Osteocyte (in vitro differentiated cells): ENCODE measurements at regions not wholly inside any gene's neighbourhood (a gene's known extent, or its start where the extent isn't known, plus 50 kb on each side); places are given as distances from the start of the nearest gene placed in this dataset.

Experiments
- DNase-seq: peaks from one replicate; pipeline ENCODE4 v3.0.0; 2021; ENCODE audit warnings: mixed read lengths; ENCODE audit not compliant: unreplicated experiment; ENCODE audit errors: extremely low spot score
- H3K27ac Mint-ChIP-seq: one replicate; pipeline ENCODE4 v1.8.0; 2021; ENCODE audit warnings: mild to moderate bottlenecking, mixed read lengths; ENCODE audit not compliant: unreplicated experiment
- H3K27me3 Mint-ChIP-seq: one replicate; pipeline ENCODE4 v1.8.0; 2021; ENCODE audit warnings: mixed read lengths; ENCODE audit not compliant: unreplicated experiment
- H3K36me3 Mint-ChIP-seq: one replicate; pipeline ENCODE4 v1.8.0; 2021; ENCODE audit warnings: mixed read lengths; ENCODE audit not compliant: unreplicated experiment
- H3K4me1 Mint-ChIP-seq: one replicate; pipeline ENCODE4 v1.8.0; 2021; ENCODE audit warnings: mixed read lengths; ENCODE audit not compliant: unreplicated experiment
- H3K4me3 Mint-ChIP-seq: one replicate; pipeline ENCODE4 v1.8.0; 2021; ENCODE audit warnings: mild to moderate bottlenecking, moderate library complexity, mixed read lengths; ENCODE audit not compliant: unreplicated experiment
- H3K9me3 Mint-ChIP-seq: one replicate; pipeline ENCODE4 v1.8.0; 2021; ENCODE audit warnings: mixed read lengths; ENCODE audit not compliant: unreplicated experiment
- TF ChIP-seq, protein P1 (sequence below): fragments of 200-600 bp; sonication (generic); IDR thresholded peaks from 2 replicates; pipeline ENCODE4 v1.5.0; 2021; ENCODE audit warnings: antibody characterized with exemption, mild to moderate bottlenecking, moderate library complexity

DNA sequence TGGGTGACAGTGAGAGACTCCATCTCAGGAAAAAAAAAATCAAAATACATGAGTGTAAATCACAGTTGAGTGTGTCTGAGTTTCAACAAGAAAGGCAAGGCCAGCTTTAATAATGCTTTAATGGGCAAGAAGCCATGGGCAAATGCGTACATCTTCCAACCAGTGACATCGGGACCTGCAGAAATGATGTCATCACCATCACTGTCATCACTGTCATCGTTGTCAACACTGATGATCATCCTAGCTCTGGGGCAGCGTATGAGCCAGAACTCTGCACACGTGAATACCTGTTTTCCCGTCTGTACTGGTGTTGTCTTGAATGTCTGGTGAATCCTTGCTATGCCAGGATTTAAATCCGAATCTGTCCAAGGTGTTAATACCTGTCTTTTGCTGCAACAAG, 712.5 kb downstream of the BRD1 start:
- Mint-ChIP-seq H3K27ac (no peak overlapping the region), H3K36me3 (no peaks in the 10 kb centered on the region), H3K9me3 (no peaks in the 10 kb centered on the region), H3K27me3 (peaks cover 12% of the 10 kb centered on the region), H3K4me3 (no peak overlapping the region), H3K4me1 (peaks cover 11% of the 10 kb centered on the region)
- no peak for DNase-seq
- TF ChIP-seq, protein P1, sequence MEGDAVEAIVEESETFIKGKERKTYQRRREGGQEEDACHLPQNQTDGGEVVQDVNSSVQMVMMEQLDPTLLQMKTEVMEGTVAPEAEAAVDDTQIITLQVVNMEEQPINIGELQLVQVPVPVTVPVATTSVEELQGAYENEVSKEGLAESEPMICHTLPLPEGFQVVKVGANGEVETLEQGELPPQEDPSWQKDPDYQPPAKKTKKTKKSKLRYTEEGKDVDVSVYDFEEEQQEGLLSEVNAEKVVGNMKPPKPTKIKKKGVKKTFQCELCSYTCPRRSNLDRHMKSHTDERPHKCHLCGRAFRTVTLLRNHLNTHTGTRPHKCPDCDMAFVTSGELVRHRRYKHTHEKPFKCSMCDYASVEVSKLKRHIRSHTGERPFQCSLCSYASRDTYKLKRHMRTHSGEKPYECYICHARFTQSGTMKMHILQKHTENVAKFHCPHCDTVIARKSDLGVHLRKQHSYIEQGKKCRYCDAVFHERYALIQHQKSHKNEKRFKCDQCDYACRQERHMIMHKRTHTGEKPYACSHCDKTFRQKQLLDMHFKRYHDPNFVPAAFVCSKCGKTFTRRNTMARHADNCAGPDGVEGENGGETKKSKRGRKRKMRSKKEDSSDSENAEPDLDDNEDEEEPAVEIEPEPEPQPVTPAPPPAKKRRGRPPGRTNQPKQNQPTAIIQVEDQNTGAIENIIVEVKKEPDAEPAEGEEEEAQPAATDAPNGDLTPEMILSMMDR: no peak

DNA sequence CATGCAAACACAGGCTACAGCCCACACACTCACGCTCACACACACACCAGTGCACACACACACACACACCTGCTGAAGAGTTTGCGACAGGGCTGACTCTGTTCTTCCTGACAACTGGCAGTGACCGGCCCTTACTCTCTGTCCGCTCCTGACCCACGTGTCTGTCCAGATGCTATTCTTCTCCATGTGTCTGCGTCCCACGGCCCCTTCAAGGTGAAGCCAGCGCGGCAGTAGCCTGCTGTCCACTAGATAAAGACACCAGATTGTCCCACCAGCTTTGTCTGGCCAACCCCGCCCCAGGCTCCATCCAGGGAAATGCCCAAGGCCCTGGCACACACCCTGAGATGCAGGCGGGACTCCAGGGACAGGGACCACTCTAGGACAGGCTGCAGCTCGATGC, 713.9 kb downstream of the BRD1 start:
- Mint-ChIP-seq H3K9me3 (no peaks in the 10 kb centered on the region), H3K36me3 (no peaks in the 10 kb centered on the region), H3K27me3 (peaks cover 13% of the 10 kb centered on the region), H3K27ac (no peak overlapping the region), H3K4me3 (no peak overlapping the region), H3K4me1 (no peaks in the 10 kb centered on the region)
- no peak for DNase-seq
- TF ChIP-seq, protein P1: no peak

DNA sequence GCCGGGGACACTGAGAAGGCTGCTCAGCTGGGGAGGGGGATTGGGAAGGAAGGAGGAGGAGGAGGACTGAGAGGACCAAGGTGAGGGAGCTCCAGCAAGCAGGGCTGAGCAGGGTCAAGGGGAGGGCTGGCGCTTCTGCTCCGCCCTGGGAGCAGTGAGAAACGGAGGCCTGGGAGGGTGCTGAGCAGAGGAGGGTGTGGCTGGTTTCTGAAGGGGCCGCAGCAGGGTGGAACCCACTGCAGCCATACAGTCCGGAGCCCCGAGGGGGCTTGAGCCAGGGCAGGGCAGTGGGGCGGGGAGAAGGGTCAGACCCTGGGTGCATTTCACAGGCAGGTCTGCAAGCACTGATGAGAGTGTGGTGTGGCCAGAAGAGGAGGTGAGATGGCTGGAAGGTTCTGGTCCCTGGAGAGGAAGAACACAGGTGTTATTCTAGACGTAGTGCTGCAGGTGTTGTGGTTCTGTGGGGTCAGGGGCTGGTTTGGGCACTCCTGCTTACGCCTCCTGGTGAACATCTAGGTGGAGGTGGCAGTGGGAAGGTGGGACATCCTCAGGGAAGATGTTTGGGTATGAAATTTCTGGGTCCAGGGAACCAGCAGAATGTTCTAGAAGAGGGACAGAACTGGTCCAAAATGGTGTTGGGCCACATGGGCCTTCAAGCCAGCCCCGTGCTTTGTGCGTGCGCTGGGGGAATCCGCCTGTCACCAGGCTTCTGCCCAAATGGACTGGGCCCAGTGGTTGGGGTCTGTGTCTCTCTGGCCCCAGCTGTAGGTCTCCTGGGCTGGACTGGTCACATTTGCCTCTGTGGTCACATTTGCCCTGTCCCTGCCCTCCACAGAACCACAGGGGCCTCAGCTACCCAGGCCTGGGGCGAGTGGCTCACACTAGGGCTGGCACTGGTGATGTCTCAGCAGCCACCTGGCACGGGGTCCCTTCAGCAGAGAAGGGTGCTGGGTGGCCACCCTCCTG, 714.7 kb downstream of the BRD1 start:
- Mint-ChIP-seq H3K4me1 (no peaks in the 10 kb centered on the region), H3K27me3 (peaks cover 20% of the 10 kb centered on the region), H3K36me3 (no peaks in the 10 kb centered on the region), H3K27ac (no peak overlapping the region), H3K4me3 (no peak overlapping the region), H3K9me3 (no peaks in the 10 kb centered on the region)
- no peak for DNase-seq
- TF ChIP-seq, protein P1: no peak

DNA sequence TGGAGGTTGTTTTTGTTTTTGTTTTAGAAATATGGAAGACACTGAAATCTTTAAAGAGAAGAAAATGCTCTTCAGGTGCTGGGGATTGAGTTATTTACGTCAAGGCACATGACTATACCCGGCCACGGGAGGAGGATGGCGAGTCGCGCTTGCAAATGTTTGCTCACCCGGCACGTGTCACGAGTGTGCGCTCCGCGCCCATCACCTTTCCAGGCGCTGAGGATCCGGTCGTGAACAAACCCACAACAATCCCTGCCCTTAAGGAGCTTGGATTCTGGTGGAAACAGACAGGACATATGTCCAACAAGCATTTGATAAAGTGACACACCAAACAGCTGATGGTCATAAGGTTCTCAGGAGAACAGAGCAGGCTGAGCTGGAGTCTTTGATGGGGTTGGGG, 715.5 kb downstream of the BRD1 start:
- Mint-ChIP-seq H3K27ac (no peak overlapping the region), H3K4me1 (no peaks in the 10 kb centered on the region), H3K36me3 (no peaks in the 10 kb centered on the region), H3K4me3 (no peak overlapping the region), H3K27me3 (peaks cover 20% of the 10 kb centered on the region), H3K9me3 (no peaks in the 10 kb centered on the region)
- DNase-seq: no peak
- TF ChIP-seq, protein P1: no peak

DNA sequence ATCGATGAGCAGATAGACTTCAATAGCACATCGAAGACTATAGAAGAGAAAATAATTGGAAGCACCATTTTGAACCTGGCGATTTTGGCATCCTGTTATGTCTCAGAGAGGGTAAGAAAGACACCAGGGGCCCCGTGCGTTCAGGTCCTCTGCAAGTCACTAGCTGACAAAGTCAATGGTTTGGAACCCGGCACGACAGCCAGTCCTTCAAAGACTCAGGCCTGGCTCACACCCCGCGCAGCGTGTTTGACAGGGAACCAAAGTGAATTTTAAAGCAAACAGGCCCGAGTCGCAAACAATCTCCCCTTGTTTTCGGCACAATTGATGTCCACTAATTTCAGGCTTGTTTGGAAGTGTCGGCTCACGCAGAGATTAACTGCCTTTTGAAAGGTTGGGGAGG, 716.6 kb downstream of the BRD1 start:
- no peak overlapping the region for H3K4me3 Mint-ChIP-seq
- no peak overlapping the region for H3K27ac Mint-ChIP-seq
- TF ChIP-seq, protein P1: no peak
- no peaks in the 10 kb centered on the region for H3K36me3 Mint-ChIP-seq
- H3K4me1 Mint-ChIP-seq: no peaks in the 10 kb centered on the region
- H3K27me3 Mint-ChIP-seq: peaks cover 20% of the 10 kb centered on the region
- no peak for DNase-seq
- H3K9me3 Mint-ChIP-seq: no peaks in the 10 kb centered on the region
